ENCODE measurements at regions not wholly inside any gene's neighbourhood (a gene's known extent, or its start where the extent isn't known, plus 50 kb on each side); places are given as distances from the start of the nearest gene placed in this dataset.
"Not testable (repeated sequence)": the region's sequence is repeated elsewhere in the genome, so short reads cannot be mapped to it uniquely, and the experiment has no call there.

DNA sequence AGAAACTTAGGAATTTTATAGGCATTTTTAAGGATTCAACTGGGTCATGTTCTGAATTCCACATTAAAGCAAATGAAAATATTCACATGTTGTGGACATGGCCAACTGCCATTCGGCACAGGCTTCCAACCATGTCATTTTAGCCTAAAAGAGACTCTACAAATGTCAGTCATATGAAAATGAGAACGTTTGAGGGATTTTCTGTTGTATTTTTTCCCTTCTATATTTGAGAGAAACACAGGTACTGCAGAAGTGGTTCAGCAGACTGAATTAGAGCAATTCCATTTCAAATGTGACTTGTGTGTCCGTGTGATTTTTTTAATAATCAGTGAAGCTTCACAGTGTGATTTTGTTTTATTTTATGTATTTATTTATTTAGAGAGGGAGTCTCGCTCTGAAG is 124.3 kb downstream of the TP53TG3F start:
- TF ChIP-seq, protein P1, sequence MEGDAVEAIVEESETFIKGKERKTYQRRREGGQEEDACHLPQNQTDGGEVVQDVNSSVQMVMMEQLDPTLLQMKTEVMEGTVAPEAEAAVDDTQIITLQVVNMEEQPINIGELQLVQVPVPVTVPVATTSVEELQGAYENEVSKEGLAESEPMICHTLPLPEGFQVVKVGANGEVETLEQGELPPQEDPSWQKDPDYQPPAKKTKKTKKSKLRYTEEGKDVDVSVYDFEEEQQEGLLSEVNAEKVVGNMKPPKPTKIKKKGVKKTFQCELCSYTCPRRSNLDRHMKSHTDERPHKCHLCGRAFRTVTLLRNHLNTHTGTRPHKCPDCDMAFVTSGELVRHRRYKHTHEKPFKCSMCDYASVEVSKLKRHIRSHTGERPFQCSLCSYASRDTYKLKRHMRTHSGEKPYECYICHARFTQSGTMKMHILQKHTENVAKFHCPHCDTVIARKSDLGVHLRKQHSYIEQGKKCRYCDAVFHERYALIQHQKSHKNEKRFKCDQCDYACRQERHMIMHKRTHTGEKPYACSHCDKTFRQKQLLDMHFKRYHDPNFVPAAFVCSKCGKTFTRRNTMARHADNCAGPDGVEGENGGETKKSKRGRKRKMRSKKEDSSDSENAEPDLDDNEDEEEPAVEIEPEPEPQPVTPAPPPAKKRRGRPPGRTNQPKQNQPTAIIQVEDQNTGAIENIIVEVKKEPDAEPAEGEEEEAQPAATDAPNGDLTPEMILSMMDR (IDR thresholded peaks at IDR 0.05), result not testable (repeated sequence)
- not testable (repeated sequence) for TF ChIP-seq POLR2A (IDR thresholded peaks at IDR 0.05)

Data from heart left ventricle (tissue), 13 donors.